Muscle layer of colon (tissue), 2 donors: ENCODE measurements at regions not wholly inside any gene's neighbourhood (a gene's known extent, or its start where the extent isn't known, plus 50 kb on each side); places are given as distances from the start of the nearest gene placed in this dataset.

Experiments
- H3K27ac ChIP-seq: one replicate; pipeline ENCODE4 v1.7.0; 2013; ENCODE audit warnings: low read depth, mild to moderate bottlenecking, low read length, moderate library complexity
- H3K27me3 ChIP-seq, 2 donors: one replicate each; pipeline ENCODE4 v1.7.0; 2013; ENCODE audit warnings: low read length in 2 of 2, mild to moderate bottlenecking in 2 of 2; ENCODE audit not compliant: insufficient read depth in 2 of 2, control insufficient read depth in 1 of 2
- H3K36me3 ChIP-seq: one replicate; pipeline ENCODE4 v1.7.0; 2013; ENCODE audit warnings: mild to moderate bottlenecking, low read length; ENCODE audit not compliant: insufficient read depth
- H3K4me1 ChIP-seq: one replicate; pipeline ENCODE4 v1.7.0; 2013; ENCODE audit warnings: mild to moderate bottlenecking, low read length; ENCODE audit not compliant: insufficient read depth
- H3K4me3 ChIP-seq, 2 donors: one replicate each; pipeline ENCODE4 v1.7.0; 2013; ENCODE audit warnings: low read length in 2 of 2, low read depth in 1 of 2, mild to moderate bottlenecking in 1 of 2, moderate library complexity in 1 of 2
- H3K9ac ChIP-seq: one replicate; pipeline ENCODE4 v1.7.0; 2013; ENCODE audit warnings: low read length
- H3K9me3 ChIP-seq: one replicate; pipeline ENCODE4 v1.7.0; 2013; ENCODE audit warnings: mild to moderate bottlenecking, low read length
- donor health status: abdominal sarcoma.
- donor health status: Adenocarcinoma of cecum.

DNA sequence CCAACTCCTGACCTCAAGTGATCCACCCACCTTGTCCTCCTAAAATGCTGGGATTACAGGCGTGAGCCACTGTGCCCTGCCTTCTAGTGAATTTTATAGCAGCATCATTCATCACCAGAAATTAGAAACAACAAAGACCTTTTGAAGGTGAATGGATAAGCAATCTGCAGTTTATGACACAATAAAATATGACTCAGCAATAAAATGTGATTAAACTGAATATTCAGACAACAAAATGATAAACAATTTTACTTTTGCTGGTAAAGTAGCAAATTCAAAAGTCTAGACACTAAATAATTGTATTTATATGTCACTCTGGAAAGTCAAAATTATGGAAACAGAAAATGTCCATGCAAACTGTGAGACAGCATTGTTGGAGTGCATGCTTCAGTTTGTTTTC, 656.6 kb downstream of the CBLN2 start:
- no peak overlapping the region for H3K4me3 ChIP-seq
- H3K9me3 ChIP-seq: no peaks in the 10 kb centered on the region
- no peaks in the 10 kb centered on the region for H3K36me3 ChIP-seq
- no peaks in the 10 kb centered on the region for H3K27me3 ChIP-seq
- H3K4me1 ChIP-seq: no peaks in the 10 kb centered on the region
- H3K27ac ChIP-seq: no peak overlapping the region
- H3K9ac ChIP-seq: no peak overlapping the region

DNA sequence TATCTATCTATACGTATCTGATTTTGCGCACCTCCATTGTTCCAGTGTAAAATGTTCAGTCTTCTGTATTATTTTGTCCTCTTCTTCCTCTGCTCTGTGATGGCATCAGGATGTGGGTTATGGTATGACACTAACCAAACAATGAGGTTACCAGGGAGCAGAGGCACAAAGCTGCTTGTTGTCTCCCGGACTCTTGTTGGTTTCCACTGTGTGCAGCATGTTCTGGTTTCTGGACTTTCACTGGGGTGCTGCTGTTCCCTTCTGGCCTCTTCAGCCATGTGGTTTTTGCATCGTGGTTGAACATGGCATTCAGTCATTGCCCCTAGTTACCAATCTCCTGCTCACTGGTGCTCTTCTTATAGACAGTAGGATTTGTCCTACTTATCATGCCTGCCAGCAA, 665.9 kb downstream of the CBLN2 start:
- Histone ChIP-seq H3K9ac (no peak overlapping the region), H3K9me3 (no peaks in the 10 kb centered on the region), H3K36me3 (no peaks in the 10 kb centered on the region), H3K27ac (no peak overlapping the region), H3K4me3 (no peak overlapping the region), H3K4me1 (no peaks in the 10 kb centered on the region), H3K27me3 (no peaks in the 10 kb centered on the region)

DNA sequence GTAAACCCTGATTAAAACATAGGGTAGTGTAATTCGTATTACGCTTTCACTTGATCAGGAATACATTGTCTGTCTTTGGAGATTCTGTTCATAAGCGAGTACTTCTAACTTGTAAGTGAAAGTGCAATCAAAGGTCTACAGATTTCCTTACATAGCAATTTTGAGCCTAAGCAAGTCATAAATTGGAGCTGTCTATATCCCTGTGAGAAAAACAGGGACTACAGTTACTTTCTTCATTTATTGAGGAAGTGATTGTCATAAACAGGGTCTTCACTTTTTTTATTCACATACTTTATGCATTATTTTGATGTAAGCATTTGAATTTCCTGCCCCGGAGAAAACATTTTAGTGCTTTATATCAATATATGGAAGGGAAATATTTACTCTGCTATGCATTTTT, 670.4 kb downstream of the CBLN2 start:
- H3K27ac ChIP-seq: no peak overlapping the region
- H3K27me3 ChIP-seq: no peaks in the 10 kb centered on the region

DNA sequence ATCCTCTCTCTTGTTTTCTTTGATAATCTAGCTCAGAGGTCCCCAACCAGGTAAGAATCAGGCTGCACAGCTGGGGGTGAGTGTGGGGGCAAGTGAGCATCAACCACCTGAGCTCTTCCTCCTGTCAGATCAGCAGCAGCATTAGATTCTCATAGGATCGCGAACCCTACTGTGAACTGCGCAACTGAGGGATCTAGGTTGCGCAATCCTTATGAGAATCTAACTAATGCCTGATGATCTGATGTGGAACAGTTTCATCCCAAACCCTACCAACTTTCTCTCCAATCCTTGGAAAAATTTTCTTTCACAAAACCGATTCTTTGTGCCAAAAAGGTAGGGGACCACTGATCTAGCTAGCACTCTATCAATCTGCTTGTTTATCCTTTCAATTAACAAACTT, 678.3 kb downstream of the CBLN2 start:
- Histone ChIP-seq H3K27me3 (no peaks in the 10 kb centered on the region), H3K9ac (no peak overlapping the region), H3K4me3 (no peak overlapping the region)

More for the DNA sequence above, 670.4 kb downstream of the CBLN2 start:
- Histone ChIP-seq H3K4me3 (no peak overlapping the region), H3K4me1 (no peaks in the 10 kb centered on the region), H3K36me3 (no peaks in the 10 kb centered on the region), H3K9me3 (no peaks in the 10 kb centered on the region), H3K9ac (no peak overlapping the region)

DNA sequence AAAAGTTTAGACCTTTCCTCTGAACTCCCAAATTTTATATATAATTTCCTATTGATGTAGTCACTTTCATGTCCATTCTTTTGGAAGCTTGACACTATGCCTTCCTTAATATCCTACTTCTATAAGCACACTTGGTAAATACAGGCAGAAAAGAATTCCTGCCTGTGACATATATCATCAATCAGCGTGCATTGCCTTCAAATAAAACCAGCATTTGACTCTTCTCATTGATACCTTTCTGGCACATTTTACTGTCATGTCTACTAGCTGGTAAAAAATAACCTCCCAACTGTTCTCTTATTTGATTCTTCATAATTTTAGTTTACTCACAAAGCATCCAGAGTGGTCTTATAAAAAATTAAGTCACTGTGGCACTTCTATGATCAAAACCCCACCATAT, 693.5 kb downstream of the CBLN2 start:
- H3K27ac ChIP-seq: no peak overlapping the region
- no peak overlapping the region for H3K4me3 ChIP-seq
- no peaks in the 10 kb centered on the region for H3K4me1 ChIP-seq
- no peak overlapping the region for H3K9ac ChIP-seq
- H3K36me3 ChIP-seq: no peaks in the 10 kb centered on the region
- H3K27me3 ChIP-seq: no peaks in the 10 kb centered on the region
- no peaks in the 10 kb centered on the region for H3K9me3 ChIP-seq

More for the DNA sequence above, 678.3 kb downstream of the CBLN2 start:
- Histone ChIP-seq H3K36me3 (no peaks in the 10 kb centered on the region), H3K9me3 (no peaks in the 10 kb centered on the region), H3K4me1 (no peaks in the 10 kb centered on the region), H3K27ac (no peak overlapping the region)

DNA sequence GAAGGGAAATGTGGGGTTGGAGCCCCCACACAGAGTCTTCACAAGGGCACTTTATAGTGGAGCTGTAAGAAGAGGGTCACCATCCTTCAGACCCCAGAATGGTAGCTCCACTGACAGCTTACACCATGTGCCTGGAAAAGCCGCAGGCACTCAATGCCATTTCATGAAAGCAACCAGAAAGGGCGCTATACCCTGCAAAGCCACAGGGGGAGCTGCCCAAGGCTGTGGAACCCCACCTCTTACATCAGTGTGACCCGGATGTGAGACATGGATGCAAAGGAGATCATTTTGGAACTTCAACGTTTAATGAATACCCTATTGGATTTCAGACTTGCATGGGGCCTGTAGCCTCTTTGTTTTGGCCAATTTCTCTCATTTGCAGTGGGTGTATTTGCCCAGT, 694.7 kb downstream of the CBLN2 start:
- no peak overlapping the region for H3K9ac ChIP-seq
- H3K4me3 ChIP-seq: no peak overlapping the region

DNA sequence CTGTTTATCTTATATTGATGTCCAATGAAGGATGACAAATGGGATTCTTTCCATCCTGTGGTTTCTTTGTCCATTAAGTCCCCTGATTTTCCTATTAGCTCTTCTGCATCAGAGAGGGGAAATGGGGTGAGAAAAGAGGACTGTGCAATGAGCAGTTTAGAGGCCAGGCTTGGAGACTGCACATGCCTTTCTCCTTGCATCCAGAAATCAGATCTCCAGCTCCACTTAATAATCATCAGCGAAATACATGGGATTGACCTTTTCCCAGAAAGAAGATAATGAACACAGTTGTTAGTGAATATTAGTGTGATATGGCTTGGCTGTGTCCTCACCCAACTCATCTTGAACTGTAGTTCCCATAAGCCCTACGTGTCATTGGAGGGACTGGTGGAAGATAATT, 697.4 kb downstream of the CBLN2 start:
- Histone ChIP-seq H3K9ac (no peak overlapping the region), H3K4me3 (no peak overlapping the region), H3K9me3 (no peaks in the 10 kb centered on the region), H3K4me1 (no peaks in the 10 kb centered on the region), H3K27ac (no peak overlapping the region), H3K27me3 (no peaks in the 10 kb centered on the region), H3K36me3 (no peaks in the 10 kb centered on the region)

More for the DNA sequence above, 694.7 kb downstream of the CBLN2 start:
- H3K27ac ChIP-seq: no peak overlapping the region
- H3K4me1 ChIP-seq: no peaks in the 10 kb centered on the region
- no peaks in the 10 kb centered on the region for H3K36me3 ChIP-seq
- no peaks in the 10 kb centered on the region for H3K27me3 ChIP-seq
- no peaks in the 10 kb centered on the region for H3K9me3 ChIP-seq

DNA sequence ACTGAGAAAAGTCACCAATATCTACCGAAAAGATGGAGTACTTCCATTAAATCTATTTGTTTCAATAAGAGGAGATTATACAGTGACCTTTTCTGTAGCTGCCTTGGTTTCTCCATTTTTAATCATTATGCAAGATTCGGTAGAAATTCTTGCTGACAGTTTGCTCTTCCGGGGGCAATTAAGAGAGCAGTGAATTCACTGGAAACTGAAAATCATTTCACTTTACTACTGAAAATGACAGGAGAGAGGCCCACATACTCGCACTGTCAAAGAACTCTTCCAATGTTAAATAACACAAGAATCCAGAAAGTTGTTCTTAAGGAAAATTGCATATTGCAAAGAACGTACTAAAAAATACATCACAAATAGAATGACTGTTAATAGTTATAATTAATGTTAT, 699.3 kb downstream of the CBLN2 start:
- H3K9me3 ChIP-seq: no peaks in the 10 kb centered on the region
- no peak overlapping the region for H3K27ac ChIP-seq
- H3K4me1 ChIP-seq: no peaks in the 10 kb centered on the region
- no peak overlapping the region for H3K4me3 ChIP-seq
- no peak overlapping the region for H3K9ac ChIP-seq
- no peaks in the 10 kb centered on the region for H3K27me3 ChIP-seq
- H3K36me3 ChIP-seq: no peaks in the 10 kb centered on the region

DNA sequence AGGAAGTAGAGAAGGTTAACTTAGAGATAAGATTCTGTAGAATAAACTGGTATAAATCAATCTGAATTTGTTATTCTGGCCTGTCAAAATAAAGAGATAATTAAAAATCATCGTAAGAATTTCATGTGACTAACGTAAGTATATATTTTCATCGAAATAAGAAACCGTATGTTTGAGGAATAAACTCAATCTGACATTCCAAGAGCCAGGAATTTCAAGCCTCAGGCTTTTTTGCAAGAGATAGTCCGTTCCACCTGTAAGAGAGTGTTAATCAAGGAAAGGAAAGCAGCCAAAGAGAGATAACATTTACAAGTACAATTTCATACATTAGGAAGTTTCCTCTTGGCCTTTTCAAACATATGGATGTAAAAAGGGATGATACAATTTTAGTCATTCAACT, 701.5 kb downstream of the CBLN2 start:
- Histone ChIP-seq H3K27ac (no peak overlapping the region), H3K9me3 (no peaks in the 10 kb centered on the region), H3K4me3 (no peak overlapping the region), H3K27me3 (no peaks in the 10 kb centered on the region), H3K4me1 (no peaks in the 10 kb centered on the region), H3K36me3 (no peaks in the 10 kb centered on the region), H3K9ac (no peak overlapping the region)

DNA sequence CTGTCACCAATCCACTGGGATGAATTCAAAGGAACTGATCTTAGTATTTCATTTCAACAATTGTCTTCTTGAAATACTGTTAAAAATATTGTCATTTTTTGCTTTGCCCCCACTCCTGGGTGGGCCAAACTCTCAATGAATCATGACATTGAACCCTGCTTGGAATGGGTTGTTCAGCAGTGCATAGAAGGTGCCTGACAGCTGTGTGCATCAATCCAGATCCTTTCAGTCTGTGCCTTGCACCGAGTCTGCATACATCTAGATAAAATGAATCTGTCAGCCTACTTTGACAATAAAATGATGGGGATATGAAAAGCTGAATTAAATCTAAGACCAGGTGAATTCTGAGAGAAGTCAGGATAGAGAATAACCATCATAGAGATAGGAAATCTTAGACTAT, 706.6 kb downstream of the CBLN2 start:
- Histone ChIP-seq H3K9me3 (no peaks in the 10 kb centered on the region), H3K9ac (no peak overlapping the region), H3K27ac (no peak overlapping the region), H3K4me3 (no peak overlapping the region), H3K4me1 (no peaks in the 10 kb centered on the region), H3K36me3 (no peaks in the 10 kb centered on the region), H3K27me3 (no peaks in the 10 kb centered on the region)

DNA sequence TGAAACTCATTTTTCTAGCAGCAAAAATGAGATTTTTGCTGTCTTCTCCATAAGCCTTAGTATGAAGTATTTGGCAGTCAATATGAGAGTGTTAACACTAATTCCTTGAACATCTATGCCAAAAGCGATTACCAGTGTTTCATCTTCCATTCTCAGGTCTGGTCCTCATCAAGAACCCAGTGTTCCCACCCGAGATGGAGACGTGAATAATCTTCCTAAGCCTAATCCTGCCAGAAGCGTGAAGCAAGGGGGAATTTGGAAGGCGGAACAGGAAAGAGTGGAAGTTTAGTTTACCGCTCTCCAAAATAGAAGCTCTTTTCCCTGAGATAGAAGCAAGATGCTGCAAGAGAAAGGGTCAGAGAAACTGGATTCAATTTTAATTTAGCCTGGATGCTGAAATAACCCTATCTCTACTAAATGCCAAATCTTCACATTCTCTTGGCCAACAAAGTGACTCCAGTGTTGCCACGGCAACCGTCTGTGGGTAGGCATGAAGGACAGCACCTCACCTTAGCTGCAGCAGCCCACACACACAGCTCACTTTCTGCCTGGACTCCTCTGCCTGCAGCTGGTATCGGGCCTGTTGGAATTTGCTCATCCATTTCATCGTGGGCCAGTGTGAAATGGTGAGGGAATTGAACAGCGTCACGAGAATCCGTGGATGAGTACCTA, 711.1 kb downstream of the CBLN2 start:
- no peaks in the 10 kb centered on the region for H3K27me3 ChIP-seq
- H3K4me1 ChIP-seq: peaks cover 9% of the 10 kb centered on the region
- H3K36me3 ChIP-seq: no peaks in the 10 kb centered on the region
- no peak overlapping the region for H3K9ac ChIP-seq
- no peaks in the 10 kb centered on the region for H3K9me3 ChIP-seq
- H3K4me3 ChIP-seq: no peak overlapping the region
- no peak overlapping the region for H3K27ac ChIP-seq

DNA sequence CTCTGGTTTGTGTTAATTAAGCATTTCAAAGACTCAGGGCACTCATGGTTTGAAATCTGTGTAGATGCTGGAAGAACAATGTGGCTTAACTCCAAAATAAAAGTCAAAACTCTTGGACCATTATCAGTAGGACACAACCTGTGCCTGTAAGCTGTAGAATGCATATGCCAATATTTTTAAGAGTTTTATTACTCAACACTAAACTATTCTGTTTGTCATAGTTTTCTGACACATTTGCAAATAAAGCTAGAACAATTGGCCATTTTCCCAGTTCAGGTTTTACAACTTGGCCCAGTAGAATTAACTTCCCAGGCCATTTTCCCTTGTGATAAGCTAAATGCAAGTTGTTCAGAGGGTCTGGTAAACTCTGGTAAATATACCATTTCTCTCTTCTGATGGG, 713.1 kb downstream of the CBLN2 start:
- no peak overlapping the region for H3K9ac ChIP-seq
- no peaks in the 10 kb centered on the region for H3K27me3 ChIP-seq
- H3K4me3 ChIP-seq: no peak overlapping the region
- H3K9me3 ChIP-seq: no peaks in the 10 kb centered on the region
- no peaks in the 10 kb centered on the region for H3K36me3 ChIP-seq
- H3K27ac ChIP-seq: no peak overlapping the region
- peaks cover 9% of the 10 kb centered on the region for H3K4me1 ChIP-seq
